H9 (cell line): ENCODE measurements at regions not wholly inside any gene's neighbourhood (a gene's known extent, or its start where the extent isn't known, plus 50 kb on each side); places are given as distances from the start of the nearest gene placed in this dataset.

Experiments
- DNase-seq: peaks from one replicate; pipeline ENCODE4 v3.0.0-alpha.2; 2017
- H2AFZ ChIP-seq: one replicate; pipeline ENCODE4 v1.6.1; 2013; ENCODE audit warnings: mild to moderate bottlenecking, low read length, control low read depth, moderate library complexity
- H2AK5ac ChIP-seq: 2 replicates; pipeline ENCODE4 v1.6.1; 2013; ENCODE audit warnings: low read length, control low read depth, mixed read lengths; ENCODE audit not compliant: insufficient read length
- H2BK120ac ChIP-seq: one replicate; pipeline ENCODE4 v1.6.1; 2013; ENCODE audit warnings: low read depth, mild to moderate bottlenecking, low read length, control low read depth, inconsistent platforms; ENCODE audit not compliant: poor library complexity, severe bottlenecking
- H2BK12ac ChIP-seq: 2 replicates; pipeline ENCODE4 v1.6.1; 2013; ENCODE audit warnings: low read length, control low read depth, mixed read lengths, low read depth; ENCODE audit not compliant: insufficient read length
- H2BK15ac ChIP-seq: 2 replicates; pipeline ENCODE4 v1.6.1; 2013; ENCODE audit warnings: low read depth, low read length, control low read depth
- H2BK20ac ChIP-seq: one replicate; pipeline ENCODE4 v1.6.1; 2013; ENCODE audit warnings: low read depth, mild to moderate bottlenecking, low read length, control low read depth, inconsistent platforms; ENCODE audit not compliant: poor library complexity, severe bottlenecking
- H2BK5ac ChIP-seq: 2 replicates; pipeline ENCODE4 v1.6.1; 2013; ENCODE audit warnings: low read length, control low read depth, mixed read lengths; ENCODE audit not compliant: insufficient read length
- H3K14ac ChIP-seq: 2 replicates; pipeline ENCODE4 v1.6.1; 2013; ENCODE audit warnings: low read length, control low read depth; ENCODE audit not compliant: insufficient read depth
- H3K18ac ChIP-seq: 2 replicates; pipeline ENCODE4 v1.6.1; 2013; ENCODE audit warnings: low read depth, mild to moderate bottlenecking, mixed read lengths, low read length, control low read depth; ENCODE audit not compliant: insufficient read length
- H3K23ac ChIP-seq: 2 replicates; pipeline ENCODE4 v1.6.1; 2013; ENCODE audit warnings: low read length, control low read depth, mixed read lengths, low read depth; ENCODE audit not compliant: insufficient read length
- H3K23me2 ChIP-seq: 2 replicates; pipeline ENCODE4 v1.6.1; 2013; ENCODE audit warnings: low read depth, mild to moderate bottlenecking, mixed read lengths, low read length, control low read depth; ENCODE audit not compliant: insufficient read length, poor library complexity, severe bottlenecking
- H3K27ac ChIP-seq: 2 replicates; pipeline ENCODE4 v1.5.1; 2013; ENCODE audit warnings: low read length, control low read depth, mixed read lengths, low read depth; ENCODE audit not compliant: insufficient read length
- H3K27me3 ChIP-seq: 2 replicates; pipeline ENCODE4 v1.6.1; 2013; ENCODE audit warnings: low read length, control low read depth, inconsistent platforms; ENCODE audit not compliant: insufficient read depth
- H3K4ac ChIP-seq: 2 replicates; pipeline ENCODE4 v1.6.1; 2013; ENCODE audit warnings: low read depth, mild to moderate bottlenecking, control low read depth, inconsistent platforms, low read length, moderate library complexity
- H3K4me1 ChIP-seq: 2 replicates; pipeline ENCODE4 v1.6.1; 2013; ENCODE audit warnings: low read length, control low read depth, inconsistent platforms; ENCODE audit not compliant: insufficient read depth
- H3K4me2 ChIP-seq: 2 replicates; pipeline ENCODE4 v1.6.1; 2013; ENCODE audit warnings: low read length, control low read depth, mixed read lengths; ENCODE audit not compliant: insufficient read length, insufficient read depth
- H3K56ac ChIP-seq: 2 replicates; pipeline ENCODE4 v1.6.1; 2013; ENCODE audit warnings: low read depth, mild to moderate bottlenecking, mixed read lengths, low read length, control low read depth; ENCODE audit not compliant: insufficient read length
- H3K79me1 ChIP-seq: 2 replicates; pipeline ENCODE4 v1.6.1; 2013; ENCODE audit warnings: low read depth, mild to moderate bottlenecking, moderate library complexity, low read length, control low read depth, inconsistent platforms; ENCODE audit not compliant: insufficient read depth, poor library complexity, severe bottlenecking
- H3K79me2 ChIP-seq: 2 replicates; pipeline ENCODE4 v1.6.1; 2013; ENCODE audit warnings: low read length, control low read depth, inconsistent platforms; ENCODE audit not compliant: insufficient read depth
- H3K9ac ChIP-seq: 2 replicates; pipeline ENCODE4 v1.6.1; 2013; ENCODE audit warnings: low read length, control low read depth, mixed read lengths; ENCODE audit not compliant: insufficient read length; ENCODE audit errors: extremely low read depth
- H3K9me3 ChIP-seq: one replicate; pipeline ENCODE4 v1.6.1; 2013; ENCODE audit warnings: low read depth, low read length, inconsistent platforms; ENCODE audit not compliant: control insufficient read depth
- H3T11ph ChIP-seq: one replicate; pipeline ENCODE4 v1.6.1; 2013; ENCODE audit warnings: mild to moderate bottlenecking, low read length, control low read depth, inconsistent platforms
- H4K20me1 ChIP-seq: one replicate; pipeline ENCODE4 v1.6.1; 2013; ENCODE audit not compliant: control insufficient read depth, insufficient read length, insufficient read depth
- H4K5ac ChIP-seq: 2 replicates; pipeline ENCODE4 v1.6.1; 2013; ENCODE audit warnings: low read depth, mild to moderate bottlenecking, mixed read lengths, low read length, control low read depth; ENCODE audit not compliant: insufficient read length
- H4K8ac ChIP-seq: replicated peaks from 2 replicates; pipeline ENCODE4 v1.6.1; 2013; ENCODE audit warnings: low read length, control low read depth, mixed read lengths, low read depth; ENCODE audit not compliant: insufficient read length
- H4K91ac ChIP-seq: 2 replicates; pipeline ENCODE4 v1.6.1; 2013; ENCODE audit warnings: low read depth, mild to moderate bottlenecking, moderate library complexity, mixed read lengths, low read length, control low read depth; ENCODE audit not compliant: insufficient read length
- H3K27ac Mint-ChIP-seq, 3 experiments: 2 replicates in 2 of 3; 3 replicates in 1 of 3; pipeline ENCODE4 v1.8.0; 2020 to 2021; ENCODE audit warnings: mixed read lengths in 3 of 3, mild to moderate bottlenecking in 1 of 3, moderate library complexity in 1 of 3
- H3K27me3 Mint-ChIP-seq: 2 replicates; pipeline ENCODE4 v1.8.0; 2021; ENCODE audit warnings: low read depth, mild to moderate bottlenecking, moderate library complexity, mixed read lengths
- H3K36me3 Mint-ChIP-seq, 3 experiments: 2 replicates in 2 of 3; 3 replicates in 1 of 3; pipeline ENCODE4 v1.8.0; 2020 to 2021; ENCODE audit warnings: low read depth in 3 of 3, mixed read lengths in 3 of 3; ENCODE audit not compliant: insufficient read depth in 1 of 3
- H3K4me1 Mint-ChIP-seq, 2 experiments: 2 replicates each; pipeline ENCODE4 v1.8.0; 2020; ENCODE audit warnings: mixed read lengths in 2 of 2
- H3K4me3 Mint-ChIP-seq, 2 experiments: 2 replicates in 1 of 2; 3 replicates in 1 of 2; pipeline ENCODE4 v1.8.0; 2020 to 2021; ENCODE audit warnings: mild to moderate bottlenecking in 2 of 2, mixed read lengths in 2 of 2, moderate library complexity in 1 of 2
- H3K9me3 Mint-ChIP-seq, 2 experiments: 2 replicates in 1 of 2; 3 replicates in 1 of 2; pipeline ENCODE4 v1.8.0; 2020; ENCODE audit warnings: mild to moderate bottlenecking in 2 of 2, mixed read lengths in 2 of 2, moderate library complexity in 1 of 2
- WGBS: extraction: QIAGEN DNeasy Blood & Tissue Kit; methylation state at CpG from one replicate; pipeline ENCODE4 v1.1.7; 2013; ENCODE audit warnings: missing lambda C conversion rate, low lambda C conversion rate, mixed read lengths; ENCODE audit not compliant: insufficient read length; ENCODE audit errors: extremely low coverage; 5-methylcytosine and 5-hydroxymethylcytosine counted together
- TF ChIP-seq, protein P1 (sequence below): fragments of 200-600 bp; sonication (generic); conservative IDR thresholded peaks from 3 replicates; pipeline ENCODE4 v1.8.0; 2021; ENCODE audit warnings: antibody characterized with exemption, mild to moderate bottlenecking

DNA sequence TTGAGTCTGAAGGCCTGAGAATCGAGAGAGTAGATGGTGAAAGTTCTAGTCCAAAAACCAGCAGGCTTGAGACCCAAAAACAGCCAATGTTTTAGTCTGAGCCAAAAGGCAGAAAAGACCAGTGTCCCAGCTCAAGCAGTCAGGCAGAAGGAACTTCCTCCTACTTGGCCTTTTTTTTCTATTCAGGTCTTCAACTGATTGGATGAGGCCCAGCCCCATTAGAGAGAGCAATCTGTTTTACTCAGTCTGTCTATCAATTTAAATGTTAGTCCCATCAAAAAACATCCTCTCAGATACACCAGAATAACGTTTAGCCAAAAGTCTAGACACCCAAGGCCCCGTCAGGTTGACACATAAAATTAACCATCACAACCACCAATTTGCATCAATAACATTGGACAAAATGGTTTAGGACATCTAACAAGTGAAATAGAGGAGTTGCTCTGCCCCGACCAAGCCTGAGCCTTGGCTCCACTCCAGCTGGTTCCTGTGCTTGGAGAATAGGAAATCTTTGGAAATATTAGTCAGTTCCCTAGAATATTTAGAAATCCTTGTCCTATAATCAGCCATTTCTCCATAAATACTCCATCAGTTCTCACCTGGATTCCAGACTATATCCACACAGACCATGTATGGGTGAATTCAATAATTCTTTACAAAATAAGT, 51.4 kb upstream of the LIPC start:
- Histone ChIP-seq H2AK5ac (no peak overlapping the region), H3K79me2 (no peaks in the 10 kb centered on the region), H4K91ac (no peak overlapping the region), H3K27me3 (no peaks in the 10 kb centered on the region), H3K4me1 (no peaks in the 10 kb centered on the region), H2AFZ (no peak overlapping the region), H4K5ac (no peak overlapping the region), H3K18ac (no peak overlapping the region), H3K27ac (no peak overlapping the region), H2BK20ac (no peak overlapping the region), H3K9ac (no peak overlapping the region), H2BK120ac (no peak overlapping the region), H2BK5ac (no peak overlapping the region), H3K9me3 (no peaks in the 10 kb centered on the region), H4K20me1 (no peaks in the 10 kb centered on the region), H3K4me2 (no peak overlapping the region), H4K8ac (no peak overlapping the region), H3K4ac (no peak overlapping the region), H2BK15ac (no peak overlapping the region), H3K23ac (no peak overlapping the region), H3T11ph (no peak overlapping the region), H3K79me1 (no peaks in the 10 kb centered on the region), H3K23me2 (no peaks in the 10 kb centered on the region), H3K56ac (no peak overlapping the region), H2BK12ac (no peak overlapping the region), H3K14ac (no peak overlapping the region)
- DNase-seq = no peak
- H3K9me3 Mint-ChIP-seq = peaks cover 8 to 12% of the 10 kb centered on the region in 2 experiments; a peak in 4 of 5 replicates
- H3K27ac Mint-ChIP-seq = no peak overlapping the region; a peak in 1 of 7 replicates
- no peaks in the 10 kb centered on the region; the same call in 1 of the 2 replicates for H3K27me3 Mint-ChIP-seq
- TF ChIP-seq, protein P1, sequence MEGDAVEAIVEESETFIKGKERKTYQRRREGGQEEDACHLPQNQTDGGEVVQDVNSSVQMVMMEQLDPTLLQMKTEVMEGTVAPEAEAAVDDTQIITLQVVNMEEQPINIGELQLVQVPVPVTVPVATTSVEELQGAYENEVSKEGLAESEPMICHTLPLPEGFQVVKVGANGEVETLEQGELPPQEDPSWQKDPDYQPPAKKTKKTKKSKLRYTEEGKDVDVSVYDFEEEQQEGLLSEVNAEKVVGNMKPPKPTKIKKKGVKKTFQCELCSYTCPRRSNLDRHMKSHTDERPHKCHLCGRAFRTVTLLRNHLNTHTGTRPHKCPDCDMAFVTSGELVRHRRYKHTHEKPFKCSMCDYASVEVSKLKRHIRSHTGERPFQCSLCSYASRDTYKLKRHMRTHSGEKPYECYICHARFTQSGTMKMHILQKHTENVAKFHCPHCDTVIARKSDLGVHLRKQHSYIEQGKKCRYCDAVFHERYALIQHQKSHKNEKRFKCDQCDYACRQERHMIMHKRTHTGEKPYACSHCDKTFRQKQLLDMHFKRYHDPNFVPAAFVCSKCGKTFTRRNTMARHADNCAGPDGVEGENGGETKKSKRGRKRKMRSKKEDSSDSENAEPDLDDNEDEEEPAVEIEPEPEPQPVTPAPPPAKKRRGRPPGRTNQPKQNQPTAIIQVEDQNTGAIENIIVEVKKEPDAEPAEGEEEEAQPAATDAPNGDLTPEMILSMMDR = no peak
- no peak overlapping the region for H3K4me3 Mint-ChIP-seq
- H3K36me3 Mint-ChIP-seq = peaks cover 0 to 15% (median 0%) of the 10 kb centered on the region in 3 experiments; a peak in 2 of 7 replicates
- H3K4me1 Mint-ChIP-seq = peaks cover 12 to 14% of the 10 kb centered on the region in 2 experiments
- no CpG with 5 or more reads among the region's 4 CpGs for WGBS
